ENCODE measurements at regions not wholly inside any gene's neighbourhood (a gene's known extent, or its start where the extent isn't known, plus 50 kb on each side); places are given as distances from the start of the nearest gene placed in this dataset.
"Not testable (repeated sequence)": the region's sequence is repeated elsewhere in the genome, so short reads cannot be mapped to it uniquely, and the experiment has no call there.

GRCh38 chr3:72032441-72033135 lies 247.6 kb upstream of the PROK2 start:
- intact Hi-C loops (cut with DNase I) = no loop called here
- DNase-seq (ENCODE audit: extremely low spot score) = no peak
- H3K27ac ChIP-seq (replicated peaks in 1 of 4) = no peak overlapping the region
- TF ChIP-seq EP300 (IDR thresholded peaks at IDR 0.05) = no peak
- TF ChIP-seq POLR2AphosphoS5 (IDR thresholded peaks at IDR 0.05) = no peak
- TF ChIP-seq CTCF (IDR thresholded peaks at IDR 0.05) = no peak
- TF ChIP-seq POLR2A (IDR thresholded peaks at IDR 0.05; ENCODE audit: low read depth) = no peak
- no peaks in the 10 kb centered on the region for H3K27me3 ChIP-seq
- no peaks in the 10 kb centered on the region for H3K9me3 ChIP-seq
- 80% methylated on average over 7 of the region's 7 CpGs for WGBS
- peaks cover 0 to 5% (median 2%) of the 10 kb centered on the region in 4 donors for H3K4me1 ChIP-seq
- H3K36me3 ChIP-seq = no peaks in the 10 kb centered on the region
- H3K4me3 ChIP-seq = no peak overlapping the region

GRCh38 chr3:72031581-72031980 lies 246.6 kb upstream of the PROK2 start:
- no peak for DNase-seq (ENCODE audit: extremely low spot score)
- no peak overlapping the region for H3K27ac ChIP-seq (replicated peaks in 1 of 4)
- H3K36me3 ChIP-seq = no peaks in the 10 kb centered on the region
- WGBS = 78% methylated on average over 3 of the region's 3 CpGs
- H3K27me3 ChIP-seq = no peaks in the 10 kb centered on the region
- H3K9me3 ChIP-seq = no peaks in the 10 kb centered on the region
- H3K4me1 ChIP-seq = peaks cover 0 to under 1% (median under 1%) of the 10 kb centered on the region in 4 donors
- no peak overlapping the region for H3K4me3 ChIP-seq
- intact Hi-C loops (cut with DNase I) = no loop called here
- TF ChIP-seq EP300 (IDR thresholded peaks at IDR 0.05) = no peak
- TF ChIP-seq CTCF (IDR thresholded peaks at IDR 0.05) = no peak
- TF ChIP-seq POLR2A (IDR thresholded peaks at IDR 0.05; ENCODE audit: low read depth) = no peak
- TF ChIP-seq POLR2AphosphoS5 (IDR thresholded peaks at IDR 0.05) = no peak

GRCh38 chr3:72030296-72030695 lies 245.3 kb upstream of the PROK2 start:
- intact Hi-C loops (cut with DNase I); H3K36me3 ChIP-seq; H3K27me3 ChIP-seq; H3K27ac ChIP-seq (replicated peaks in 1 of 4); H3K4me1 ChIP-seq; DNase-seq (ENCODE audit: extremely low spot score); H3K9me3 ChIP-seq; H3K4me3 ChIP-seq: not testable (repeated sequence)
- WGBS = 100% methylated on average over 6 of the region's 7 CpGs

GRCh38 chr3:72028726-72029125 lies 243.8 kb upstream of the PROK2 start:
- H3K4me3 ChIP-seq; H3K36me3 ChIP-seq; H3K9me3 ChIP-seq; H3K4me1 ChIP-seq; H3K27ac ChIP-seq (replicated peaks in 1 of 4); DNase-seq (ENCODE audit: extremely low spot score); intact Hi-C loops (cut with DNase I); H3K27me3 ChIP-seq: not testable (repeated sequence)
- WGBS = 87% methylated on average over 8 of the region's 8 CpGs

GRCh38 chr3:72028307-72028706 lies 243.4 kb upstream of the PROK2 start:
- 95% methylated on average over 8 of the region's 8 CpGs for WGBS
- DNase-seq (ENCODE audit: extremely low spot score); intact Hi-C loops (cut with DNase I); H3K27ac ChIP-seq (replicated peaks in 1 of 4); H3K4me1 ChIP-seq; H3K4me3 ChIP-seq; H3K27me3 ChIP-seq; H3K36me3 ChIP-seq; H3K9me3 ChIP-seq: not testable (repeated sequence)

GRCh38 chr3:72027728-72028127 lies 242.8 kb upstream of the PROK2 start:
- H3K4me1 ChIP-seq; H3K36me3 ChIP-seq; H3K9me3 ChIP-seq; H3K27ac ChIP-seq (replicated peaks in 1 of 4); DNase-seq (ENCODE audit: extremely low spot score); H3K27me3 ChIP-seq; H3K4me3 ChIP-seq; intact Hi-C loops (cut with DNase I): not testable (repeated sequence)
- WGBS = 83% methylated on average over 2 of the region's 2 CpGs

- no peak for DNase-seq (ENCODE audit: extremely low spot score)
- TF ChIP-seq POLR2AphosphoS5 (IDR thresholded peaks at IDR 0.05) (no peak), POLR2A (IDR thresholded peaks at IDR 0.05; ENCODE audit: low read depth) (no peak), EP300 (IDR thresholded peaks at IDR 0.05) (no peak), CTCF (IDR thresholded peaks at IDR 0.05) (no peak)
- no peak overlapping the region for H3K4me3 ChIP-seq
- intact Hi-C loops (cut with DNase I) = no loop called here
- H3K27ac ChIP-seq (replicated peaks in 1 of 4) = no peak overlapping the region
- H3K9me3 ChIP-seq = no peaks in the 10 kb centered on the region
- H3K36me3 ChIP-seq = no peaks in the 10 kb centered on the region
- WGBS = 93% methylated on average over 5 of the region's 5 CpGs
- H3K4me1 ChIP-seq = peaks cover 7 to 10% (median 7%) of the 10 kb centered on the region in 4 donors
- H3K27me3 ChIP-seq = no peaks in the 10 kb centered on the region
Measured at GRCh38 chr3:72022027-72022426, 237.1 kb upstream of the PROK2 start.

All from esophagus muscularis mucosa (tissue), 4 donors.